Lower leg skin (tissue), 4 donors: ENCODE measurements at regions not wholly inside any gene's neighbourhood (a gene's known extent, or its start where the extent isn't known, plus 50 kb on each side); places are given as distances from the start of the nearest gene placed in this dataset.

Experiments used
- DNase-seq, 2 donors: peaks; one replicate each; pipeline ENCODE4 v3.0.0-alpha.2; 2019; ENCODE audit warnings: low spot score in 2 of 2
- H3K4me3 ChIP-seq: fragments of 200-600 bp; sonication (generic); 2 replicates; pipeline ENCODE4 v1.5.1; 2017; ENCODE audit warnings: mild to moderate bottlenecking, low read depth; ENCODE audit not compliant: poor library complexity, severe bottlenecking
- CTCF ChIP-seq, 3 donors: fragments of 450-650 bp; IDR thresholded peaks; one replicate each; pipeline ENCODE4 v1.5.1; 2016; ENCODE audit warnings: antibody characterized with exemption in 3 of 3, mild to moderate bottlenecking in 3 of 3, moderate library complexity in 2 of 3
- POLR2A ChIP-seq, 2 donors: fragments of 450-650 bp; IDR thresholded peaks; one replicate each; pipeline ENCODE4 v1.6.1; 2016 to 2017; ENCODE audit warnings: antibody characterized with exemption in 2 of 2, mild to moderate bottlenecking in 1 of 2, moderate library complexity in 1 of 2
- WGBS, 2 donors: methylation state at CpG; one replicate each; pipeline ENCODE4 v1.1.5; 2018; 5-methylcytosine and 5-hydroxymethylcytosine counted together
- intact Hi-C: fragments of 100-400 bp; cut with DNase I; formaldehyde crosslinking; loops from one replicate; pipeline ENCODE4 v1.15.0; 2023; ENCODE audit warnings: low total_unique reads

- DNase-seq: no peak
- WGBS, 2 donors: 61% methylated on average over 3 of the region's 3 CpGs
- intact Hi-C loops: no loop called here
Observed at GRCh38 chr2:215712219-215712868, 276.5 kb upstream of the FN1 start.

DNA sequence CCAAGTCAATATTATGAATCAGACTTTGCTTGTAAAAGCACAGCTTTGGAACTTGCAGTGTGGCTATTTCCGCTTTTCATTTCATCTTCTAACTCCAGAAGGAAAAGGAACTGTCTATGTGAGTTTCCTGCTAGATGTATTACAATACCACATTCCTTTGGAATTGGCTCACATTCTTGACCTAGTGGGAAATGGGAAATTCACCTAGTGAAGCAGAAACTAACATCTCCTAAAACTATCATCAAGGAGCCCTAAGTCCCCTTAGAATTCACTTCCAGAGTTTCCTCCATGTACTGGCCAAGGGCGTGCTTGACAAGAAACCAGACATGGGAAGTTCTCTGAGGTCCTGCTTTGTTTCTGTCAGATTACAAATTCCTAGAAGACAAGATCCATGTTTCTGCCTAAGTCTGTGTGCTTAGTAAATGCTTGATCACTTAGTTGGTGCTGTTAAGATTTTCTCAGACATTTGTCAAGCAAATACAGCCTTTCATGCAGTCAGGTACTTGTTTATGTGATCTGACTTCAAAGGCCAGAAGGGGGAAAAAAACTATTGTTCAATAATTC is 275.7 kb upstream of the FN1 start:
- 71 to 87% methylated on average over 2 of the region's 2 CpGs for WGBS, 2 donors
- no peak for DNase-seq
- no peak for TF ChIP-seq POLR2A (IDR thresholded peaks at IDR 0.05)
- TF ChIP-seq CTCF (IDR thresholded peaks at IDR 0.05): no peak
- no peak overlapping the region for H3K4me3 ChIP-seq
- intact Hi-C loops: no loop called here

More at GRCh38 chr2:215712219-215712868, 276.5 kb upstream of the FN1 start:
- no peak overlapping the region for H3K4me3 ChIP-seq
- TF ChIP-seq POLR2A (IDR thresholded peaks at IDR 0.05): no peak

- DNase-seq: no peak
- WGBS, 2 donors: 92% methylated on average over 7 of the region's 7 CpGs
- intact Hi-C loops: no loop called here
- TF ChIP-seq CTCF (IDR thresholded peaks at IDR 0.05) (no peak), POLR2A (IDR thresholded peaks at IDR 0.05) (no peak)
- no peak overlapping the region for H3K4me3 ChIP-seq
Observed at GRCh38 chr2:215707608-215708007, 271.7 kb upstream of the FN1 start.

DNA sequence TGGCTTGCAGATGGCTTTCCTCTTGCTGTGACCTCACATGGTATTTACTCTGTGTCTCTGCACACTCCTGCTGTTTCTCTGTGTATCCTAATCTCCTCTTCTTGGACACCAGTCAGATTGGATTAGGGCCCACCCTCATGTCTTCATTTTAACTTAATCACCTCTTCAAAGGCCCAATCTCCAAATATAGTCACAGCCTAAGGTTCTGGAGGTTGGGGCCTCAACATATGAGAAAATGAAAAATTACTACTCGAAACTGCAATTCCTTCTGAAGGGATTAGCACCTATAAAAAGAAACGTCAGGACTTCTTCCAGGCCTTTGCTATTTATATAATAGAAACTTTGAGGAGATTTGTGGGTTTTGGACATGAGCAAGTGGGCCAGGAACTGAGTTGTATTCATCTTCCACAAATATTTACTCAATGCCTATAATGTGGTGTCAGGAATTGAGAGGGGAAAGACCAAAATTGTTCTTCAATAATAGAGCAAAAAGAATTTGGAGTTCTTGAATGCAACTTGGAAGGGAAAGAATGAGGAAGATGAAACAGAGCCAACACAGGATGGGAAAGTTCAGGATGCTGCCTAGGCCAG is 270.0 kb upstream of the FN1 start:
- intact Hi-C loops: no loop called here
- no peak overlapping the region for H3K4me3 ChIP-seq
- 47 to 60% methylated on average over 2 of the region's 2 CpGs for WGBS, 2 donors
- TF ChIP-seq POLR2A (IDR thresholded peaks at IDR 0.05) (no peak), CTCF (IDR thresholded peaks at IDR 0.05) (no peak)
- no peak for DNase-seq

DNA sequence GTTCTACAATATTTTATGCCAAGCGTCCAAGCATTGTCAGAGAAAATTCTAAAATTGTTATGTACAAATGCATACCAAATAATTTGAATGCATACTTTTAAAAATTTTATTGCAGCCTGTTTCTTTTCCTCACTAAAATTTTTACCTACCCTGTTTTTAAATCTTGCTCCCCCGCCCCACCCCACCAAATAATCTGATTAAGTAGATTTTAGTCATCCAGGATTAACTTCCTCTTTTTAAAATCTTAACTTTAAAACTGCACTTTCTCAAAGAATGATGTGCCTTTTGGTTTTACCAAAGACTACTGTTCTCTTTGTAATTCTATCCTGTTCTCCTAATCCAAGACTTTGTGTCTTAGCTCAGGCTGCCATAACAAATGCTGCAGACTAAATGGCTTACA is 269.4 kb upstream of the FN1 start:
- intact Hi-C loops: no loop called here
- no peak for TF ChIP-seq POLR2A (IDR thresholded peaks at IDR 0.05)
- no peak for TF ChIP-seq CTCF (IDR thresholded peaks at IDR 0.05)
- DNase-seq: no peak
- 88 to 96% methylated on average over 2 of the region's 2 CpGs for WGBS, 2 donors
- H3K4me3 ChIP-seq: no peak overlapping the region

GRCh38 chr2:215702116-215702902 is 266.4 kb upstream of the FN1 start:
- TF ChIP-seq CTCF (IDR thresholded peaks at IDR 0.05) (no peak), POLR2A (IDR thresholded peaks at IDR 0.05) (no peak)
- 73 to 76% methylated on average over 7 of the region's 7 CpGs for WGBS, 2 donors
- H3K4me3 ChIP-seq: no peak overlapping the region
- no peak for DNase-seq
- intact Hi-C loops: no loop called here
